ENCODE measurements at regions not wholly inside any gene's neighbourhood (a gene's known extent, or its start where the extent isn't known, plus 50 kb on each side); places are given as distances from the start of the nearest gene placed in this dataset.

DNA sequence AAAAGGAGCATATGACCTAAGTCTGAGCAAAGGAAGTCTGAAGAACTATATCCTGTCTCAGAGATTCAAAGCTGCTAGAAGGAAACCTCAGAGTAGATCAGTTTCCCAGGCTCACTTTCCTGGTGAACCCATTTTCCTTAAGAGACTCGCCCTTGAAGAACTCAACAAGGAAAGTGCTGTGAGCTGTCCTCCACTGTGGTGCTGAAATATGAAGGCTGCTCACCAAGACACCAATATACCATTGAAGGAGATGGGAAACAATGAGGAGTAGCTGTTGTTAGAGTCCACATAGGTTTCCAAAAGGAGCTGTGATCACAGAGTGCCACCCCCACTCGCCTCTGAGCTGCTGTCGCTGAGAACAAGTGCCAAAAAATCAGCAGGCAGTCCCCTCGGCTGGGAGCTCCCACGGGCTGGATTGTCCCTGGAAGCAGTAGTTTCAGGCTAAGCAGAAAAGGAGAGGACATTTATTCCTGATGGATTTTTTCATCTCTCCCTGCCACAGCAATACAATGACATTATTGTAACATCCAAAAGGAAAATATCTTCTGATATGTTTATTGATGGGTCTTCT, 282.1 kb downstream of the RPS29 start:
- H3K9me3 ChIP-seq (ENCODE audit: low read length) = no peaks in the 10 kb centered on the region
- H3K4me3 ChIP-seq (ENCODE audit: low read depth, low read length, poor library complexity, severe bottlenecking) = no peak overlapping the region
- no peaks in the 10 kb centered on the region for H3F3A ChIP-seq (ENCODE audit: insufficient read depth, low read length)
- no peaks in the 10 kb centered on the region for H3K36me3 ChIP-seq (ENCODE audit: insufficient read depth, low read length)
- no peaks in the 10 kb centered on the region for H3K79me2 ChIP-seq (ENCODE audit: insufficient read depth, low read length)
- H4K20me1 ChIP-seq (ENCODE audit: insufficient read depth, low read length) = no peaks in the 10 kb centered on the region
- TF ChIP-seq EZH2 (IDR thresholded peaks at IDR 0.05; ENCODE audit: borderline replicate concordance, low read length) = no peak
- TF ChIP-seq, protein P1, sequence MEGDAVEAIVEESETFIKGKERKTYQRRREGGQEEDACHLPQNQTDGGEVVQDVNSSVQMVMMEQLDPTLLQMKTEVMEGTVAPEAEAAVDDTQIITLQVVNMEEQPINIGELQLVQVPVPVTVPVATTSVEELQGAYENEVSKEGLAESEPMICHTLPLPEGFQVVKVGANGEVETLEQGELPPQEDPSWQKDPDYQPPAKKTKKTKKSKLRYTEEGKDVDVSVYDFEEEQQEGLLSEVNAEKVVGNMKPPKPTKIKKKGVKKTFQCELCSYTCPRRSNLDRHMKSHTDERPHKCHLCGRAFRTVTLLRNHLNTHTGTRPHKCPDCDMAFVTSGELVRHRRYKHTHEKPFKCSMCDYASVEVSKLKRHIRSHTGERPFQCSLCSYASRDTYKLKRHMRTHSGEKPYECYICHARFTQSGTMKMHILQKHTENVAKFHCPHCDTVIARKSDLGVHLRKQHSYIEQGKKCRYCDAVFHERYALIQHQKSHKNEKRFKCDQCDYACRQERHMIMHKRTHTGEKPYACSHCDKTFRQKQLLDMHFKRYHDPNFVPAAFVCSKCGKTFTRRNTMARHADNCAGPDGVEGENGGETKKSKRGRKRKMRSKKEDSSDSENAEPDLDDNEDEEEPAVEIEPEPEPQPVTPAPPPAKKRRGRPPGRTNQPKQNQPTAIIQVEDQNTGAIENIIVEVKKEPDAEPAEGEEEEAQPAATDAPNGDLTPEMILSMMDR (IDR thresholded peaks at IDR 0.05; ENCODE audit: low read length) = no peak
- no peaks in the 10 kb centered on the region for H3K9me2 ChIP-seq (ENCODE audit: low read depth, low read length)
- H3K4me1 ChIP-seq (ENCODE audit: insufficient read depth, low read length, severe bottlenecking) = no peaks in the 10 kb centered on the region
- H3K27me3 ChIP-seq (ENCODE audit: insufficient read depth, low read length) = no peaks in the 10 kb centered on the region
- H3K9ac ChIP-seq (ENCODE audit: low read length) = no peak overlapping the region
- no peak overlapping the region for H3K27ac ChIP-seq (ENCODE audit: low read depth, low read length, poor library complexity, severe bottlenecking)
- no peak overlapping the region for H2AFZ ChIP-seq (ENCODE audit: low read length)
- H3K4me2 ChIP-seq (ENCODE audit: low read length) = no peak overlapping the region

GRCh38 chr14:49297102-49297501, 289.1 kb downstream of the RPS29 start:
- H3K27ac ChIP-seq (ENCODE audit: low read depth, low read length, poor library complexity, severe bottlenecking) = no peak overlapping the region

GRCh38 chr14:49294621-49295148, 291.5 kb downstream of the RPS29 start:
- Histone ChIP-seq H3K9me2 (ENCODE audit: low read depth, low read length) (no peaks in the 10 kb centered on the region), H4K20me1 (ENCODE audit: insufficient read depth, low read length) (no peaks in the 10 kb centered on the region), H2AFZ (ENCODE audit: low read length) (no peak overlapping the region), H3K4me2 (ENCODE audit: low read length) (no peak overlapping the region), H3K4me3 (ENCODE audit: low read depth, low read length, poor library complexity, severe bottlenecking) (no peak overlapping the region), H3K36me3 (ENCODE audit: insufficient read depth, low read length) (no peaks in the 10 kb centered on the region), H3F3A (ENCODE audit: insufficient read depth, low read length) (no peaks in the 10 kb centered on the region), H3K79me2 (ENCODE audit: insufficient read depth, low read length) (no peaks in the 10 kb centered on the region), H3K9ac (ENCODE audit: low read length) (no peak overlapping the region), H3K27me3 (ENCODE audit: insufficient read depth, low read length) (no peaks in the 10 kb centered on the region), H3K27ac (ENCODE audit: low read depth, low read length, poor library complexity, severe bottlenecking) (no peak overlapping the region), H3K4me1 (ENCODE audit: insufficient read depth, low read length, severe bottlenecking) (no peaks in the 10 kb centered on the region), H3K9me3 (ENCODE audit: low read length) (no peaks in the 10 kb centered on the region)
- TF ChIP-seq EZH2 (IDR thresholded peaks at IDR 0.05; ENCODE audit: borderline replicate concordance, low read length) = no peak
- TF ChIP-seq, protein P1 (IDR thresholded peaks at IDR 0.05; ENCODE audit: low read length) = no peak

More at GRCh38 chr14:49297102-49297501, 289.1 kb downstream of the RPS29 start:
- Histone ChIP-seq H3K4me3 (ENCODE audit: low read depth, low read length, poor library complexity, severe bottlenecking) (no peak overlapping the region), H3K79me2 (ENCODE audit: insufficient read depth, low read length) (no peaks in the 10 kb centered on the region), H3K4me2 (ENCODE audit: low read length) (no peak overlapping the region), H3K9ac (ENCODE audit: low read length) (no peak overlapping the region), H2AFZ (ENCODE audit: low read length) (no peak overlapping the region), H3K4me1 (ENCODE audit: insufficient read depth, low read length, severe bottlenecking) (no peaks in the 10 kb centered on the region), H3F3A (ENCODE audit: insufficient read depth, low read length) (no peaks in the 10 kb centered on the region), H3K9me3 (ENCODE audit: low read length) (no peaks in the 10 kb centered on the region), H4K20me1 (ENCODE audit: insufficient read depth, low read length) (no peaks in the 10 kb centered on the region), H3K9me2 (ENCODE audit: low read depth, low read length) (no peaks in the 10 kb centered on the region), H3K27me3 (ENCODE audit: insufficient read depth, low read length) (no peaks in the 10 kb centered on the region), H3K36me3 (ENCODE audit: insufficient read depth, low read length) (no peaks in the 10 kb centered on the region)
- TF ChIP-seq, protein P1 (IDR thresholded peaks at IDR 0.05; ENCODE audit: low read length) = no peak
- no peak for TF ChIP-seq EZH2 (IDR thresholded peaks at IDR 0.05; ENCODE audit: borderline replicate concordance, low read length)
